Activated CD8-positive, alpha-beta memory T cell treated with anti-CD3 and anti-CD28 coated beads for 24 hours (primary cell): ENCODE measurements at regions not wholly inside any gene's neighbourhood (a gene's known extent, or its start where the extent isn't known, plus 50 kb on each side); places are given as distances from the start of the nearest gene placed in this dataset.

Experiments
- DNase-seq: peaks from one replicate; pipeline ENCODE4 v3.0.0-alpha.2; 2020

DNA sequence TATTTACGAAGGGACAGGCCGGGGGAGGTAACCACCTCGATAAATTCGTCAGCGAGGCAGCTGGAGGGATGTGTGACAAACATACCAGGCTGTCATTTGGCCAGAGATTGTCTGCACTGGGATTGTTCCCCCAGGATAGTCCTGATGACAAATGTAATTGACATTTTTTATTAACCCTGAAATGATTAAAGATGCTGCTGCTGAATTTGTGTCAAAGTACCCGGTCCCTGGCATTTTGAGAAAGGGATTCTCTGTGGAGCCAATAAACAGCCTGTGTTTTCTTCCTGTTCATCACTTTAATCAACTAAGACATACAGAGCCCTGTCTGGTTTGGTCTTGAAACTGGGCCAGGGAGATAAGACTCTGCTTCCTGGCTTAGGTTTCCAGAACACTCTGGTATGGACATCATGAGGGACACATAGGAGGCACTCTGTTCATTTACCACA is 117.6 kb downstream of the SLC25A47 start:
- no peak for DNase-seq

DNA sequence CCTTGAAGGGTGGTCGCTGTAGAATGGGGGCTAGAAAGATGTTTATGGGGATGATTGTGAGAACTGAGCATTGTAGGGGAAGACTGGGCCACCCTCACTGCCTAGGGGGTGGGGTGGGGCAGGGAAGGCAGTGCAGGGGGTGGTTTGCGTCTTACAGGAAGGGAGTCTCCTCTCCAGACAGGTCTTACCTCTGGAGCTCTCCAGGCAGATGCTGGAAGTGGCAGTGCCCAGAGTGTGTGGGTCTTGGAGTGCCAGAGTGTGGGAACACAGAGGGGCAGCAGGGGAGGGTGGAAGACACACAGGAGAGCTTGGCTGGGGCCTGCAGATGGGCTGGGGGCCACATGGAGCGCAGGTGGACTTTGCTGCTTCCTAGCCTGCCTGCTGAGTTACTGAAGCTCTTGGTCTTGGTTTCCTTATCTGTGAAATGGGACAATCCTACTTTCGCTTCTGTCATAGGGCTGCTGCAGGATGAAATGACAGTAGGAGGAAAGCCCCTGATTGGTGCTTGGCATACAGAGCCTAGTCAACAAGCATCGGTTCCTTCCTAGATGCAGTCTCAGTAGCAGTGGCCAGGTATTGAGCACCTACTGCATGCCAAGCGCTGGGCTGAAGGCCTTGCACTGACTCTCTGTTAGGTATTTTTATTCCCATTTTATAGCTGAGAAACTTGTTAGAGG is 118.3 kb downstream of the SLC25A47 start:
- DNase-seq = no peak

DNA sequence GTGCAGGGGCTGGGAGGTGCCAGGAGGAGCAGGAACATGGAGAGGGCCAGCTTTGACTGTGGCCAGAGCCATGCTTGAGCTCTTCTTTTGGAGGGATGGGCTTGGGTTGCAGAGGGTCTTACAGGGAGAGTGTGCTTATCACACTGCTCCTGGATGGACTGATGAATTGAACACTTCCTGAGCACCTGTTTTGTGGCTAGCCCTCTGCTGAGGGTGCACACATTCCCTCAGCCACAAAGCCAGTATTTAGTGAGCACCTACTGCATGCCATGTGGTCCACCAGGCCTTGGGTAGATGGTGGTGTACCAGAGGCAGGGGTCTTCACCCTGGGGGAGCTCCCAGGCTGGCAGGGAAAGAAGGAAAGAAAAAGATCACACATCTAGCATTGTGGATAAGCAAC is 118.9 kb downstream of the SLC25A47 start:
- DNase-seq = no peak

DNA sequence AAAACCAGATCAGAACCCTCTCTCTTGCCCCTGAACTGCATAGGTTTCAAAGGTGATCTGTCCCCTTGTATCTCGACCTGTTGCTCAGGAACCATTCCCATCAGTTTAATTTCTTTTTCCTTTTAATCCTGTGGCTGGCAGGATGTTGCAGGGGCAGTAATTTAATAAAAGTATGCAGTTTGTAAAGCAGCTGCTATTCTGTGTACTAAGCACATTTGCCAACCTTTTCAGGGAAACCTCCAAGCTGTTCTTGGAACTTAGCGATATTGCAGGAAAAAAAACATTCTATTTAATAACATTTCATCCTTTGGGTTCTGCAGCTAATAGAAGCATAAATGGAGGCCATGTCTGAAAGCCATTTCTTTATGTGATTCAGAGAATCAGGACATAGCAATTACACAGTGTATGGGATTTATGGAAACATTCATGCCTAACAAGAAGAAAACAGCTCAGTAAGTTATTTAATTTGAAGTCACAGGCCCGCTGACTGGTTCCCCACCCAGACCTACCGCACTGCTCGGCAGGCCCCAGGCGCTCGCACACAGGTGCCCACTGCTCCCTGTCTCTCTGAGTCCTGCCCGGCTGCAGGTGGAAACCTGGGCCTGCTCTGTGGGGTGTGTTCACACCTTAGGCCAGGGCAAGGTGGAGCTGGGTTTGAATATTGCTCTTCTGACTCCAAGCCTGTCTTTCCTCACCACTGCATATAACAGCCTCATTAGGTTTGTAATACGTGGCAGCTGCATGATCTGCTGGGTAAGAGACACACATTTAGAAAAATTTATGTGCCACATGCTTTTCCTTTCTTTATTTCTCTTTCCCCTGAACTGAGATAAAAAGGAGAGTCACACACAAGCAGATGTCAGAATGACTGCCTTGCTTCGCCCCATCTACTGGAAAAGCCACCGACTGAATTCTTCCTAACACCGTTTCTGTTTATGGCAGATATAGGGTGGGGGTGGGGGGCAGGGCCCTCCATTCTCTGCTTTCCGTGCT is 119.7 kb downstream of the SLC25A47 start:
- DNase-seq = no peak

DNA sequence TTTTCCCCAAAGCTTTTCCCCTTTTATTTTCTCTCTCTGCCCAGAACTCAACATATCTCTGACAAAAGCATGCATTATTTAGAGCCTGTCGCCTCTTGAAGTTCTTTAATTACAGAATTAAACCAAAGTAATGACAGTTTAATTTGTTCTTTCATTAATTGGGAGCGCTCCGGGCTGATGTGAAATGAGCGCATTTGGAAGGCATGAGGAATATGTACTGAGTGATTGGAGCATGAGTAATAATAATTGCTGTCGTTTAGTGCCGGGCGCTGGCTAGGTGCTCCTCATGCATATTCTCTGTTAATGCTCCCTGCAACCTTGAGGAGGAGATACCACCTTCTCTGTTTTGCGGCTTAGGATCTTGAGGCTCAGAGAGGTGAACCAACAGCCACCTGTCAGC is 120.5 kb downstream of the SLC25A47 start:
- no peak for DNase-seq

DNA sequence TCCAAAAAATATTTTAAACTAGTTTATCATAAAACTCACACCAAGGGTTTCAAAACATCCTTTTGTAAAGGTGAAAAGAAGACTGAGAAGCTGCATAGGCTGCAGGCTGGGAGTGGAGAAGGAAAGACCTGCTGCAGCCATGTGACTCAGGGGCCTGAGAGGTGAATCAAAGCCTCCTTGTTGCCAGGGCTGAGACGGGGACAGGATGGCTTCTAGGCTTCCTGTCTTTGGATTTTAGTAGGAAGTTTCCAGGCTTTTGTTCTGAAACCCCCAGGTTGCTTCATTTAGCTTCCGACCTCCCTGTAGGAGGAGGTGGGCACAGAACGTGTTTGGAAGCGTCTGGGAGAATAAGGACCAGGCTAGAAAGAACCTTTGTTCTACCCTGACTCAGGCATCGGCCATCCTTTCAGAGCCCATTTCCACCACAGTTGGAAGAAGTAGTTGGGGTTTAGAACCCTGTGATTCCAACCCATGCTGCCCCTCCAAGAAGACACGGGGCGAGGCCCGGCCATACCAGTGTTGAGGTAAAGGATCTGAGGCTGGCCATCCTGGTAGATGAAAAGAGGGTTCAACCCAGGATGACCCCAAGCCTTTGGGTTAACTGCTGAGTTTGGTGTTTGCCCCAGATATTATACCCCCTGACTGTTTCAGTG is 122.4 kb downstream of the SLC25A47 start:
- no peak for DNase-seq

DNA sequence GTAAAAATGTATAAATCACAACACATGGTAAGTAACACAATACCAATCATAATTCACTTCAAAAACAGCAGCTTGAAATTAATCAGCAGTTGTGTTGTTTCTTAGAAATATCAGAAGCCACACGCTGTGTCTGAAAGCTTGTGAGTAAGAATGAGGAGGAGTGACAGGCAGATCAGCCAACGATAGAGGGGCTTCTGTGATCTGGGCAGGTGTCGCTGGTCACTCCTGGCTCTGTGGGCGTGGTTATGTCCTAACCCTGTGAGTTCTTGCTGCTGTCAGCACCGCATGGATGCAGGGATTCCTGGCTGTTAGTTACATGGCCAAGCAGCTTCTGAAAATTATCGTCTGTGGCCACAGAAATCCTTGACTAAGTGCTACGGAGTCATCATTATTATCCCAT is 123.4 kb downstream of the SLC25A47 start:
- DNase-seq = peak; percentile 56

DNA sequence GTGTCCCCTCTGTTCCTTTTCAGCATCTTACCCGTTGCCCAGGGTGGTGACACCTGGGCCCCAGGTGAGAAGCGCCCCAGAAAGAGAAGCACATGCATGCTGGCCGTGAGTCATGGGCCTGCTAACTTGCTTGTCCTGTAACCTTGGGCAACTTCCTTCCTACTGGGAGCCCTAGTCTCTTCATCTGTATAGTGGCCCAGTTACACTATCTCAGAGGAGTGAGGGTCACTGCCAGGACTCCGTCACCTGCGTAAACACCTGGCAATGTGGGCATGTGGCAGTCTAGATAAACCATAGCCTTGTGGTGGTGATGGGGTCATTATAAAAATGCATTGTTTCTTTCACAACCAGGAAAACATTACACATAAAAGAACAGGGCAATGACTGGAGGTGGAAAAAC is 125.2 kb downstream of the SLC25A47 start:
- DNase-seq = no peak

DNA sequence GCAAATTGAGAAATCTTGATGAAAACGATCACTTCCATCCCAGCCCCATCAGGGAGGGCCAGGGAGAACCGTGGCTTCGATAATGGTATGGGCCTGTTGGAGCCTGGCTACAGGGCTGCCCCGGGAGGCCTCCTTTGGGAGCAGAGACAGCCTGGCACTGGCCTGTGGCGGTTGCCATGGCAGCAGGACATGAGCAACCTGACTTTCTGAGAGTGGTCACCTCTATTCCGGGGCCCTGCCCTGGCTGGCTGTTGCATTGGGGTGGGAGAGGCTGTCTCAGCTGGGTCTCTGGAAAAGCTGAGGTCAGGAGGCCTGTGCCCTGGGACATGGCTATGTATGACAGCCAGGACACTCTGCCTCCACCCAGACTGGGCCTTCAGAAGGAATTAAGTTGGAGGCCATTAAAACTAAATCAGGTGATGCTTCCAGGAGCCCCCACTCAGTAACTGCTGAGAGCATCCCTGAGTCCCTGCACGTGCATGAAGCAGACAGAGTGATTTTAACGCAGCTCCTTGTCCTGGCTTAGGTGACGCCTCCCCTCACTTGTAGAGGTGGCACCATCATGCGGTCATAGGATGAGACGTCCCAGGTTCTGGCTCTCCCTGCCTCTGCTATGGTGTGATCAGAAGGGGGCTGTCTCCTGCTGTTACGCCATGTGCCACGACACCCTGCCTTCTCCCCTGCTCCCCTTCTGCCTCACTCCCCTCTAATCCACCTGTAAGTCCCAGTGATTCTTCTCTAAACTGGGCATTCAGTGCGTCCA is 126.3 kb downstream of the SLC25A47 start:
- no peak for DNase-seq

DNA sequence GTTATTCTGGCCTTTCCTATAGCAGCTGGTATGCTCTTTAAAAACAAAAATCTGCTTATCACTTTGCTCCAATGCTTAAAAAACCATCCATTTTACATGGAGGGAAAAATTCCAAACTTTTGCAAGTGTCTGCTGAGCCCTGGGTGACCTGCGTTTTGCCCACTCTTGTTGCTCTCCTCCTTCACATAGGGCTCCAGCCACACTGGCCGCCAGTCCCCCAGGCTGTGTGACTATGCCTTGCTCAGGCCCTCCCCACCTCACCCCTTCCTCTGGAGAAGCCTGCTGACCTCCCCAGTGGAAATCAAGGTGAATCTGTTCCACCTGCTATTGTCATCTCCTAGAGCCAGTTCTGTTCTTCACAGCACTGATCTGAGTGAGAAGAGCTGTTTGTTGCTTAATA is 126.9 kb downstream of the SLC25A47 start:
- no peak for DNase-seq

DNA sequence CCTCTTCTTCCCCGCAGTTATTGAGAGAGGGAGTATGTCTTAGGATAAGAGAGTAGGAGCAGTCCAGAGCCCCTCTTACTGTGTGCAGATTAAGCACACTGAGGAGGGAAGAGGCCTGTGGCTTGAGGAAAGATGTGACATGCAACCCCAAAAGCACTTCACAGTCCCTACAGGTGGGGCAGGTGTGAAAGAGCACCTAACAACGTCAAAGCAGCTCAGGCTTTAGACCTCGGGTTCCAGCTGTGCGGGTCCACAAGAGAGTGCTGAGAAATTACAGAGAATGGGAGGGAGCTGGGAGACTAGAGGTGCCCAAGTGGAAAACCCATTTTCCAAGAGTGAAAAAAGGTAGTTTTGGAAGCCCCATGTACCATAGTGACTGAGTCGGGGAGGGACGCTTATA is 127.6 kb downstream of the SLC25A47 start:
- DNase-seq = no peak

DNA sequence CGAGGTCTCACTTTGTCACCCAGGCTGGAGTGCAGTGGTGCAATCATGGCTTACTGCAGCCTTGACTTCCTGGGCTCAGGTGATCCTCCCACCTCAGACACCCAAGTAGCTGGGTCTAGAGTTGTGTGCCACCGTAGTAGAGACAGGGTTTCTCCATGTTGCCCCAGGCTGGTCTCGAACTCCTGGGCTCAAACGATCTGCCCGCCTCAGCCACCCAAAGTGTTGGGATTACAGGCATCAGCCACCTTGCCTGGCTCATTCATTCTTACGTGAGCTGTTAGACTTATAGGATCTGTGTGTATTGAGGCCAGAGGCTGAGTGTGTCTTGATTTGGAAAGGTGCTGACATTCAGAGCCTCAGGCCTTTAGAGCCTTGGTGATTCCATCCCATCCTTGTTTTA is 128.1 kb downstream of the SLC25A47 start:
- no peak for DNase-seq

DNA sequence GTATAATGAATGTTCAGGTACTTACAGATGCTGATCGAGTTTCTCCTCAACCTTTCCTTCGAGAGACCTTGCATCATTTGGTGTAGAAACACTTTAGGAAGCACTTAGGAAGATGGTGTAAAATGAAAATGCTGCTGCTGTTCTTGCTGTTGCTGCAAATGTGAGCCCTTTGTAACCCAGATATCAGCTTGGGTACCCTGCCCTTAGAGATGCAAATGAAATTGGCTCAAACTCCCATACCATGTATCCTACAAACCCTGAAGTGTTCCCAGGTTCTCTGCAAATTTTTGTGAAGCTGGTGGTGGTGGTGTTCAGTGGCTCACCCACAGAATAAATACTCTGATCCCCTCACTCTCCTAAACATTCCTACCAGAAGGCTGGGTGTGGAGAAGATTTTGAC is 130.8 kb downstream of the SLC25A47 start:
- no peak for DNase-seq

DNA sequence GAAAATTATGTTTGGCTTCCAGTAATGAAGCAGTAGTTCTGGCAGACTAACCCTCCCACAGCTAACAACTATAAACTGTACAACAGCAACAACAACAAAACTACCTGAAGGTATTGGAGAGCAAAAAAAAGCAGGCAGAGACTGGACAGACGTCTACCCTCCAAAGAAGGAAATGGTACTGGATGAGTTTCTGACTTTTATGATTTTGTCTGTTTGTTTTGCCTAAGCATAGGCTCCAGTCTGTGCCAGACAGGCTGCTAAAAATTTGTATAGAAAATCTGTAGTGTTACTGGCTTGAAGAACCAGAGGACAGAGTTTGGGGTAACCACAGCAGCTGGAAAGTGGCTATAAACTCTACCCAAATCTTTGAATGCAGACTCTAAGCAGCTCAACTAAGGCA is 131.3 kb downstream of the SLC25A47 start:
- no peak for DNase-seq

DNA sequence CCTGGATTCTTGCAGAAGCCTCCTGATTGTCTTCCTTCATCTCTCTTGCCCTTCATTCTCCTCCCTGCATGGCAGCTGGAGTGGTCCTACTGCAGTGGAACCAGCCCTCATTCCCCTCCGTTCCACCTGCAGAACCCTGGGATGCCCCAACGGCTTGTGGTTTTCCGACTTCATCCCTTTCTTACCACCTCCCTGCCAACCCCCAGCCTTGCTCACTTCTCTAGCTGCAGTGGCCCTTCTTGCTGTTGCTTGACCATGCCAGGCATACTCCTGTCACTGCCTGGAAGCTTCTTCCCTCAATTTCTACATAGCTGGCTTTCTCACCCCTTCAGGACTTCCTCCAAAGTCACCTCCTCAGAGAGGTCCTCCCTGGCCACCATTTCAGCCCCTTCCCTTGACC is 123.3 kb downstream of the BEGAIN start:
- DNase-seq = no peak

DNA sequence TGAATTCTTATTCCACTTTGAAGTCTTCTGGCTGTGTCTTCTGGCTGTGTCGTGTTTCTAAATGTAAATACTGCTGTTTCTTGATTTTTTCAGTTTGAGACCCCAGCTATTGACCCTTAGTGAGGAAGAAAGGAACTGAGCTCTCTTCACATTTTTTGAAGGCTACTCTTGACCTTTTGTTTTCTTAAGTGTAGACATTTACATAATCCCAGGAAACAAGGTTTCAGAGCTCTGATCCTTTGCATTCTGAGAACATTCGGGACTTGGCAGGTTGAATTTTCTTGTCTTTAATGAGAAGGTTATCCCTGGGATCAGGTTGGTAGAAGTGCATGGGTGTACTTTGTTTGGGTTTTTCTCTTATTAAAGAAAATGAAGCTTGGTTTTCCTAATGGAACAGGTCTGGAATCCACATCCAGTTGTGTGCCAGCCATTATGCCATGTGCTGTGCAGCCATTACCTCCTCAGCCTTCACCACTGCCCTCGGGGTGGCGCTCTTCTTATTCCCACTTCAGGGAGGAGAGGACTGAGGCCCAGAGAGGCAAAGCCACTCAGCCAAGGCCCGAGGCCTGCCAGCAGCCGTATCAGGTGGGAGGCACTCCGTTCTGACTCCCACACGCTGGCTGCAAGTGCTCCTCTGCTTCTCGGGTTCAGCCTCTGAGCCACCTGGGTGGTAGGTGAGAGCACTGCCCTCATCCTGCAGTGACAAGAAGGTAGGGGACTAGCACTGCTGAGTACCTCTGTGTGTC is 120.9 kb downstream of the BEGAIN start:
- DNase-seq = no peak

DNA sequence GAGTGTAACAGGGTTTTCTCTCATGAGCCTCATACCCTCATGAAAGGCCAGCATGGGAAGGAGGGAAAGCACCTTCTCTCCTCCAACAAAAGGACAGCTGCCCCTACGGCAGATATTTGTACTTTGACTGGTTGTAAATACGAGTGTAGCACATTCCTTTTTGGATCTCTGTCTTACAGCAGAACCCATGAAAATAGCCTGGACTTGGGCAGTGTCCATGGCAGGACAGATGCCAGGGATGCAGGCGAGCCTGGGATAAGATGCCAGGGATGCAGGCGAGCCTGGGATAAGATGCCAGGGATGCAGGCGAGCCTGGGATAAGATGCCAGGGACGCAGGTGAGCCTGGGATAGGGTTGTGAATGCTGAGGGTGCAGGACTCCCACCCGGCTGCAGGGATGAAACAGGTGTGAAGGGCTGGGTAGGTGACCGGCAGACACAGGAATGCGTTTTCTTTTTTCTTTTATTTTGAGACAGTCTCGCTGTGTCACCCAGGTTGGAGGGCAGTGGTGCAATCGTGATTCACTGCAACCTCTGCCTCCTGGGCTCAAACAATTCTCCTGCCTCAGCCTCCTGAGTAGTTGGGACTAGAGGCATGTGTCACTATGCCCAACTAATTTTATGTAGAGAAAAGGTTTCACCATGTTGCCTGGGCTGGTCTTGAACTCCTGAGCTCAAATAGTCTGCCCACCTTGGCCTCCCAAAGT is 120.0 kb downstream of the BEGAIN start:
- DNase-seq = no peak

DNA sequence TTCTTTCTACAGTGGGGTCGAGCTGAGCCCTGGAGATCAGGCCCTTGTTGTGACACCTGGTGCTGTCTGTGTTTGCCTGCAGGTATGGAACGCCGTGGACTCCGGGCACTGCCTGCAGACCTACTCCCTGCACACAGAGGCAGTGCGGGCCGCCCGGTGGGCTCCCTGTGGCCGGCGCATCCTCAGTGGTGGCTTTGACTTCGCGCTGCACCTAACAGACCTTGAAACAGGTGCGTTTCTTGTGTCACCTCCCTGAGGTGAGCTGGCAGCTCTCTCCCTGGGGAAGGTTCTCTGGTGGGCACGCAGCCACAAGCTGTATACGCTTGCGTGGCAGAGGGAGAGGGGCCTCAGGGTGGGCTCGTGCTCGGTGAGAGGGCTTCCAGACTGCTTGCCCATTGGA is 119.3 kb downstream of the BEGAIN start:
- no peak for DNase-seq

DNA sequence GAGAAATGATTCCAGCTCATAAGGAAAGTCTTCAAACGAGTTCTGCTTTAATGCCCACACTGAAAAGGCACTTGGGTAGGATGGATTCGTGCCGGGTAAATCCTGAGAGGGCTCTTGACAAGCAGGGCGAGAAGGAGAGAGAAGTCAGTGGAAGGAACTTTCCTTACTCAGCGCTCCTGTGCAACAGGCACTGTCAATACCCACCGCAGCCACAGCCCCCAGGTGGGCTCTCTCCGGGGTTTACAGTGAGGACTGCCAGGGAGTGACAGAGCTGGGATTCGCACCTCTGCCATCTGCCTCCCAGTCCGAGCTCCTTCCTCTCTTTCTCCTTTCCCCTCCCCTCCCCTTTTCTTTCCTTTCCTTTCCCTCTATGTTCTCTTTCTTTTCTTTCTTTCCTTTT is 118.7 kb downstream of the BEGAIN start:
- no peak for DNase-seq

DNA sequence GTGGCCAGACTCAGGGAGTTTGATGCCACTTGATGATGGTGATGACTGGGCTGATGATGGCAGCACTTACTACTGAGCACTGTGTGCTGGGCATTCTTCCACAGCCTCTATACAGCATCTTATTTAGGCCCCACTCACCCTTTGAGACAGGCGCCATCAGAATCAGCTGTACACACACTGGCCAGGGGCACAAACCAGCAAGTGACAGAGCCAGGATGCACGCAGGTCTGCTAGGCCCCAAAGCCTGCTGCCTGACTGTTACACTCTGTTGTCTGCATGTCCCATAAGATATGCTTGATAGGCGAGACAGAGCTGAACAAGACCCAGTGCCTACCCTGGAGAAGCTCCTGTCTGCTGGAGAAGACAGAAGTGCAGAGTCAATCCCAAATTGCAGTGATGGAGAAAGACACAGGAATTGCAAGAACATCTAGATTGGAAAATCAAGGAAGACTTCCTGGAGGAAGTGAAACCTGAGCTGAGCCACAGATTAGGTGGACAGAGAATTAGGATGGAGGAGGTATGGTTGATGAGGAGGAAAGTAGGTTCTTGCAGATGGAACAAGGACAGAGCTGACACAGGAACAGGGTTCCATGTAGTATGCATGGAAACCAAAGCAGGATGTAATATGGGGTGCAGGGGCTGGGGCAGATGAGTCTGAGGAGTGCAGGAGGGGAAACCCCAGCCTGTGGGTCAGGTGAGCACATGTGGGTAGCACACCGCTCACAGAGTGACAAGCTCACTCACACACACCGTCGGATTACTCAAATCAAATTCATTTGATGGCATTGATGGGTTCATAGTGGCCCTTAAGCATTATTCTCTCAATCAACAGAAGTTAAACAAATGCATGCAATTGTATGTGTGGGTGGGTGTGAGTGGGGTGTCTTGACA is 117.3 kb downstream of the BEGAIN start:
- no peak for DNase-seq

DNA sequence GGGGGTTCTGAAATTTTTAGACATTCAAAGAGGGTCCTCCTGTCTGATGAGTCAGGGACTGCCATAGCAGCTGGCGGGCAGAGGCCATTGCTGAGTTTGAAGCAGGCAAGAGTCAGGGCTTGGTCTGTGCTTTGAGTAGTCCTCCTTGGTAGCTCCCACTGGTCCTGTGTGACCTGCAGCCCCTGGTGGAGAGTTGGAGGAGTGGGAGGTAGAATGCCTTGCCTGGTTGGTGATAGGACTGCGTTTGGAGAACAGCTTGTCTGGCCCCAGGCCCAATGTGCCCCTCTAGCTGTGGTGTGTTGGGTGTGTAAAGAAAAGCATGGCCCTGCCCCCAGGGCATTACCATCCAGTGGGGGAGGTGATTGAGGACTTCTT is 116.7 kb downstream of the BEGAIN start:
- DNase-seq = no peak
